ENCODE measurements at regions not wholly inside any gene's neighbourhood (a gene's known extent, or its start where the extent isn't known, plus 50 kb on each side); places are given as distances from the start of the nearest gene placed in this dataset.

GRCh38 chr4:181507180-181507835 lies 735.9 kb upstream of the TENM3 start:
- DNase-seq: no peak

DNA sequence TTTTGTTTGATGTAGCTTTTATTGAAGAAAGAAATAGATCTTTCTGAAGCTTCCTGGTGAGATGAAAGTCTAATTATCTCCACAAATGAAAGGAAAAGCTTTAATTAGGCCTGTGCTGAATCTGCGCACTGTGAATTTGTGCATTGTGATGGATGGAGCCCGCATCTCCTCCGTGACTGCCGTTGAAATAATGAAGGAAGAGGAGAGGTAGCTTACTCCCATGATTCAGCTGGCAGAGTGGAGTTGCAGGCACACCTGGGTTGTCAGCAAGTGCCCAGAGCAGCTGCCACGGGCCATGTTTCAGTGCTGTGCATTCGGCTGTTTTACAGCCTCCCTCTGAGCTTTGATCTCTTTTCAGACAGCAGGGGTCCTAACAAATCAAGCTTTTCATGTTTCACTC lies 735.3 kb upstream of the TENM3 start:
- DNase-seq: no peak

DNA sequence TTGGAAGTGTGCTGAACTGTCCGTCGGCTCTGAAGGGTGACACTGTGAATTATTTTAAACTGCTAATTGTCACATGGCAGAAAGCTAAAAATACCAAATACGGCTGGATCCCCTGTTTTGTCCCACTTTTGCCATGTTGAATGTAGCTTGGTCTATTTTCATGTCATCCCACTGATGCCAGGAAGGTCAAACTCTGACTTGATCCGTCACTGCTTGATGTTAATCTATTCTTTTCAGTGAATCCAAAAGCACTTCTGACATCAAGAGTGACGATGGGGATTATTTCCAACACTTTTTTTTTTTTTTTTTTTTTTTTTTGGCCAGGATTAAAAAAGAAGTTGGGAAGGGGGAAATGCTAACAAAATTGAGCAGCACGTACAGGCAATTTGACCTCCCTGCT lies 734.6 kb upstream of the TENM3 start:
- DNase-seq: no peak

GRCh38 chr4:181509073-181509472 lies 734.1 kb upstream of the TENM3 start:
- no peak for DNase-seq

GRCh38 chr4:181517491-181517890 lies 725.7 kb upstream of the TENM3 start:
- DNase-seq: no peak

- no peak for DNase-seq
These were observed 722.4 kb upstream of the TENM3 start for GRCh38 chr4:181520790-181521189.

GRCh38 chr4:181523973-181524372 lies 719.2 kb upstream of the TENM3 start:
- DNase-seq: no peak

DNA sequence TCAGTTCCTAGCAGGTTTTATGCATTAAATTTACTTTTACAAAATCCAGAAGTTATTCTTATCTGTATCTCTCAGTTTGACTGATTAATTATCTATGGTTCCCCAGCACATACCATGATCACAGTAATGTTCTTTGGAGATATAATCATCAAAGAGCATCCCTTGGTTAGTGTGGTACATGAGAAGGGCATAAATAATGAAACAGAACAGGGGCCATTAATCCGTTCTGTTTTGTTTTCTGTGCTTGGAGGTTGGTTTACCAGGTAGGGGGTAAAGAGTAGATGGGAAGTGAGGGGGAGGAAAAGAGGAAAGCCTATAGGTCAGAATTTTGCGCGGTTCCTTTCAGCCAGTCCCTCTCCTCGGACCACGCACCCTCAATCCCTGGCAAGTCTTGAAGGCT lies 718.7 kb upstream of the TENM3 start:
- no peak for DNase-seq

DNA sequence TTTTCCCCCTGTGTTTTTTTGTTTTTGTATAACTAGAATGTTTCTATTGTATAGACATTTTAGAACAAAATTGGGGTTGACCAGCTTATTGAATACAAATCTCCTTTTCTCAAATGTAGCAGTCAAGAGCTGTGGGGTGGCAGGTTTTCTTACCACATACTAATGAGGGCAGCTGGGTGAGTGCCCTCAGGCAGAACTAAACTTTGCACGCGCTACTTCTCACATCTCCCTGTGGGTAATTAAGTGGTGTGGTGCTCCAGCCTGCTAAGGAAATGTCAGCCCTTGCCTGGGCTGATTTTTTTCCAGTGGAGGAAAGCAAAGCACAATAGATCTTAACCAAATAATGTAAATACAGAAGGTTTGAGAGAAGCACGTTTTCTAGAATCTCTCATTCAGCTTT lies 717.6 kb upstream of the TENM3 start:
- DNase-seq: no peak

DNA sequence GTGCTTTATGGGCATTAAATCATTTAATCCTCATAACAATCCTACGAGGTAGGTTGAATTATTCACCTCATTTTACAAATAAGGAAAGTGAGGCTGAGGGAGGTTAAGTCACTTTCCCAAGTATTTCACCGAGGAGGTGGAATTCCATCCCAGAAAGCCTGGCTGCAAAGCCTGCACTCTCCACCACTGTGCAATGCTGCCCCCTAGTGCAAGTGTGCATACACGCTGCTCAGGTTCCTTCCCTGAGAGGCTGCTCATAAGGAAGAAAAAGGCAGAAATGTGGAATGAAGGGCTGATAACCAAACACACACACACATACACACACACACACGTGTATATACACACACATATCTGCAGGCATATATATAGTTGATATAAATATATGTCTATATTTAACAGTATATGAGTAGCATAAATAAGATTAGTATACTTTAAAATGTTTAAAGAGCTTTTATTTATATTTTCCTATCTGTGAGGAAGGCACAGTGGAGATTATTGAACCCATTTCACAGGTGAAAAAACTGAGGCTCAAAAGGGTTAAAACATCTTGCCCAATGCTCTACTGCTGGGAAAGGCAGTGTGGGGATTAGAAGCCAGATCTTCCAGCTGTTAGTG lies 714.5 kb upstream of the TENM3 start:
- DNase-seq: no peak

GRCh38 chr4:181529537-181529936 lies 713.7 kb upstream of the TENM3 start:
- DNase-seq: no peak

DNA sequence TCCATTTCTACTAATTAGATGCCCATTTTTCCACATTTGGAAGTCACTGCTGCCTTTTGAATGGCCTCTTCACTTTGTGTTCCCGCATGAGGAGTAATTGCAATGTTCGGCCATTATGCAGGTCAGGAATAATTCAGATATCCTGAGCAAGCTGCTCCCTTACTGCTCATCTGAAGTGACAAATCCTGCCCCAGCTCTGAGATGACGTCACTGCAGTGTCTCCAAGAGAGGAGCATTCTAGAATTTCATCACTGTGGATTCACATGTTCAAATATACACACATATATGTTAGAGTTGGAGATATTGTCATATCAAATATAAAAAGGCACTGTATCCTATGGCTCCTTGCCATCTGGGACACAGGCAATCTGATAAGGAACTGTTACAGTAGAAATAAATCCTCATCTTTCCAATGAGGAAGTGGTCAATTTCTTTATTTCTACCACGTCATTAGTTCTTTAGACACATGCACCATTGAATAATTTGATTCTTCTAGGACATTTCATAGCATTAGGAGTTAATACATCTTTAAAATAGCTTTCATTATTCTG lies 706.9 kb upstream of the TENM3 start:
- no peak for DNase-seq

DNA sequence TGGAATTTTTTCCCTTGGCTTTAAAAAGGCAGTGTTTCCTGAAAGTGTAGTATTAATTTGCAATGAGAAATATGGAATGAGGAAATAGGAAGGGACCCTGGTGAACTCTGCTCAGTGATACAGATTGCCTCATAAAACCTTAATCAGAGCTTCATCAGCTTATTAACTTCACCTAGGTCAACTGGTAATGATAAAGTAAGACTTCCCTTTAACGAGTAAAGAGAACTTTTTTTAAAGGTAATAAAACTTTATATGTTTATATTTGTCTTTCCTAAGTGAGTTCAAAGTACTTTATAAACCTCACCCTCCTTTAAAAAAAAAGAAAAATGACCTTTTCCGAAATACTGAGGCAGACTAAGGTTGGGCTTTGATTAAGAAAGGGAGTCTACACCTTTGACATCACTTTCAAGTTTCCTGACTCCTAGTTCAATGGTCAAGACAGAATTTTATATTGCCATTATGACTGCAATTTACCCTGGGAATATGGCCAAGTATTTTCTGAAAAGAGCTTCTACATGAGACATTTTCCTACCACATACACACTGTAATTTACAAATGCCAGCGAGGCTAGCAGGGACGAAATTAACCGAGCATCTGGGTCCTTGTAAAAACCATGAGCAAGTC lies 706.3 kb upstream of the TENM3 start:
- no peak for DNase-seq

DNA sequence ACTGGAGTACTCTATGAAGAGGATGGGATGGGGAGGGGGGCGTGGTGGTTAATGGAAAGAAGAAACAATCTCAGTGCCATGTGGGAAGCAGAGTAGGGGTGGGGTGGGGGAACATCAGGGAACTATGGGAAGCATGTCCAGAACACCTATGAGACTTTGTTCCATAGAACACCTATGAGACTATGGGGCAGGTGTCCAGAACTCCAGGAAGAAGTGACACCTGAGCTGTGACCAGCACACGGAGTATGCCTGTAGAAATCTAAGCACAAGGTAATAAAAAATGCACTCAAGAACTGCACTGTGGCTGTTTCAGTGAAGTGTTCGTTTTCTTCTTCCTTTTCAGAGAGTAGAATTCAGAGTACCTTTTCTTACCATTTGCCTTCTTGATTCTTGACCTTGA lies 704.8 kb upstream of the TENM3 start:
- DNase-seq: no peak

- DNase-seq: no peak
These were observed 701.8 kb upstream of the TENM3 start for GRCh38 chr4:181541396-181541795.

GRCh38 chr4:181548873-181549575 lies 694.2 kb upstream of the TENM3 start:
- no peak for DNase-seq

GRCh38 chr4:181549576-181550188 lies 693.5 kb upstream of the TENM3 start:
- DNase-seq: no peak

GRCh38 chr4:181550381-181550780 lies 692.8 kb upstream of the TENM3 start:
- DNase-seq: no peak

GRCh38 chr4:181559637-181560036 lies 683.6 kb upstream of the TENM3 start:
- DNase-seq: no peak

DNA sequence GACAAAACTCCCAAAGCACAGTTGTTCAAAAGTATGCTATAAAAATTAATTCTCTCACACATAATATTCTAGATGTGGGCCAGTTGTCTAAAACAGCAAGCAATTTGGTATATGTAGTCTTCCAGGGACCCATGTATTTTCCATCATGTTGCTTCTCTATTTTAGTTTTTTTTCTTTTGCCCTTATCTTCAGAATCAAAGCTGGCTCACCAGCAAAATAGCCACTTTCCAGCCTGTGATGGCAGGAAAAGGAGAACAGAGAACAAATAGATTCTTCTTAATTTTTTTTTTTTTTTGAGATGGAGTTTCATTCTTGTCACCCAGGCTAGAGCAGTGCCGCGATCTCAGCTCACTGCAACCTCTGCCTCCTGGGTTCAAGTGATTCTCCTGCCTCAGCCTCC lies 680.8 kb upstream of the TENM3 start:
- no peak for DNase-seq

DNA sequence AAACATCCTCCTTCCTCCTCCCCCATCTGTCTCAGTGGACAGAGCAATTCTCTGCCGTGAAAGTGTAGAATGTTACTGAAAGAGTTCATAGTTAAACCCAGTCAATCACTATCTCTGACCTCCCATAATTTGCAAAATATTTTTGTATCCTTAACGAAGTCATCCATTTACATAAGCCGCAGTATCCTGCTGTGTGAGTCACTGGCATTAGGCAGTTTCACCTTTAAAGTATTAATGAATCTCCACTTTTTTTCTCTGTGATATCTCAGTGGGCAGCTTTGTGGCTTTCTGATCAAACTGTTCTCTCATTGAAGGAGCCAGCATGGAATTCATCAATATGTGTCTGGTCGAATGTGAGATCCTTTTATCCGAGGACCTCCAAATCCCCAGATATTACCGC lies 678.6 kb upstream of the TENM3 start:
- no peak for DNase-seq

GRCh38 chr4:181566490-181566889 lies 676.7 kb upstream of the TENM3 start:
- no peak for DNase-seq

GRCh38 chr4:181569553-181569952 lies 673.6 kb upstream of the TENM3 start:
- no peak for DNase-seq
